OCI-LY1 (cell line): ENCODE measurements at regions not wholly inside any gene's neighbourhood (a gene's known extent, or its start where the extent isn't known, plus 50 kb on each side); places are given as distances from the start of the nearest gene placed in this dataset.

Experiments used
- H2AFZ ChIP-seq: fragments of 200-600 bp; sonication (generic), shearing (Covaris generic); 2 replicates; pipeline ENCODE4 v1.6.0; 2014; ENCODE audit warnings: antibody characterized with exemption, mild to moderate bottlenecking, low read length
- H3F3A ChIP-seq: fragments of 200-600 bp; sonication (generic), shearing (Covaris generic); 2 replicates; pipeline ENCODE4 v1.6.0; 2014; ENCODE audit warnings: mild to moderate bottlenecking, antibody characterized with exemption, low read length, moderate library complexity; ENCODE audit not compliant: insufficient read depth
- H3K27ac ChIP-seq: fragments of 200-600 bp; sonication (generic); 2 replicates; pipeline ENCODE4 v1.5.1; 2014; ENCODE audit warnings: low read length, mixed run types, mild to moderate bottlenecking, low read depth; ENCODE audit not compliant: poor library complexity, severe bottlenecking
- H3K27me3 ChIP-seq: fragments of 200-600 bp; sonication (generic); 2 replicates; pipeline ENCODE4 v1.6.0; 2014; ENCODE audit warnings: antibody characterized with exemption, mild to moderate bottlenecking, low read length, moderate library complexity; ENCODE audit not compliant: insufficient read depth
- H3K36me3 ChIP-seq: fragments of 200-600 bp; sonication (generic); 2 replicates; pipeline ENCODE4 v1.6.1; 2014; ENCODE audit warnings: mild to moderate bottlenecking, antibody characterized with exemption, low read length, moderate library complexity, mixed read lengths; ENCODE audit not compliant: insufficient read depth
- H3K4me1 ChIP-seq: fragments of 200-600 bp; sonication (generic); 2 replicates; pipeline ENCODE4 v1.5.1; 2014; ENCODE audit warnings: mild to moderate bottlenecking, low read length, moderate library complexity; ENCODE audit not compliant: insufficient read depth, severe bottlenecking
- H3K4me2 ChIP-seq: fragments of 200-600 bp; sonication (generic), shearing (Covaris generic); 2 replicates; pipeline ENCODE4 v1.6.1; 2014; ENCODE audit warnings: low read length
- H3K4me3 ChIP-seq: fragments of 200-600 bp; sonication (generic); 2 replicates; pipeline ENCODE4 v1.5.1; 2014; ENCODE audit warnings: low read length, low read depth, mild to moderate bottlenecking, mixed read lengths; ENCODE audit not compliant: poor library complexity, severe bottlenecking
- H3K79me2 ChIP-seq: fragments of 200-600 bp; shearing (Covaris generic); 2 replicates; pipeline ENCODE4 v1.6.1; 2016; ENCODE audit warnings: mixed run types, low read length, mixed read lengths; ENCODE audit not compliant: insufficient read depth
- H3K9ac ChIP-seq: fragments of 200-600 bp; sonication (generic), shearing (Covaris generic); 2 replicates; pipeline ENCODE4 v1.6.1; 2014; ENCODE audit warnings: mild to moderate bottlenecking, low read length, mixed read lengths
- H3K9me2 ChIP-seq: fragments of 200-600 bp; sonication (generic), shearing (Covaris generic); 2 replicates; pipeline ENCODE4 v1.6.1; 2014; ENCODE audit warnings: low read depth, mild to moderate bottlenecking, low read length, mixed read lengths
- H3K9me3 ChIP-seq: fragments of 200-600 bp; shearing (Covaris generic); 2 replicates; pipeline ENCODE4 v1.6.1; 2014; ENCODE audit warnings: low read length, mixed read lengths
- H4K20me1 ChIP-seq: fragments of 200-600 bp; sonication (generic), shearing (Covaris generic); 2 replicates; pipeline ENCODE4 v1.6.0; 2016; ENCODE audit warnings: mild to moderate bottlenecking, low read length; ENCODE audit not compliant: insufficient read depth
- EZH2 ChIP-seq: fragments of 200-600 bp; sonication (generic), shearing (Covaris generic); IDR thresholded peaks from 2 replicates; pipeline ENCODE4 v1.8.0; 2017; ENCODE audit warnings: borderline replicate concordance, mixed run types, mild to moderate bottlenecking, antibody characterized with exemption, low read length, moderate library complexity, mixed read lengths
- TF ChIP-seq, protein P1 (sequence below): fragments of 200-600 bp; sonication (generic), shearing (Covaris generic); IDR thresholded peaks from 2 replicates; pipeline ENCODE4 v1.5.1; 2017; ENCODE audit warnings: mild to moderate bottlenecking, antibody characterized with exemption, low read length, moderate library complexity, mixed read lengths

DNA sequence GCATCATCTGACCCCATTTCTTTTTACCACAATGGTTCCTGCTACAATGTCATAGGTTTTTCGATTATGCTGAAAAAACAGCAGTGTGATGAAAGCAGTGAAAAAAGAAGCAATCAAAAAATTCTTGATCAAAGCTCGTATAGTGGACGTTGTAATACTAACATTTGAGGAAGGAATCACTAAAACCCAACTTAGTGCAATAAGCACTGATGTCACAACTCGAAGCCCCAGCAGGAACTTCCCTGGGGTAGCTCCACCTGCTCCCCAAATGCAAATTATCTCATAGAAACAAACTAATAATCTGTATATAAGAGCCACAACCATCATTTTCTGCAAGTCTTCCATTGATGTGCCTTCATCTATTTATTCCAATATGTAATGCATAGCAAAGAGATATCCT is 285.6 kb upstream of the SGK1 start:
- Histone ChIP-seq H3K36me3 (no peaks in the 10 kb centered on the region), H3K27ac (no peak overlapping the region), H3K4me1 (no peaks in the 10 kb centered on the region), H3K4me2 (no peak overlapping the region), H3K9me2 (no peaks in the 10 kb centered on the region), H3K4me3 (no peak overlapping the region), H3K27me3 (no peaks in the 10 kb centered on the region), H3K9me3 (no peaks in the 10 kb centered on the region), H3F3A (no peaks in the 10 kb centered on the region), H2AFZ (no peak overlapping the region), H4K20me1 (no peaks in the 10 kb centered on the region), H3K79me2 (no peaks in the 10 kb centered on the region), H3K9ac (no peak overlapping the region)
- TF ChIP-seq EZH2: no peak

DNA sequence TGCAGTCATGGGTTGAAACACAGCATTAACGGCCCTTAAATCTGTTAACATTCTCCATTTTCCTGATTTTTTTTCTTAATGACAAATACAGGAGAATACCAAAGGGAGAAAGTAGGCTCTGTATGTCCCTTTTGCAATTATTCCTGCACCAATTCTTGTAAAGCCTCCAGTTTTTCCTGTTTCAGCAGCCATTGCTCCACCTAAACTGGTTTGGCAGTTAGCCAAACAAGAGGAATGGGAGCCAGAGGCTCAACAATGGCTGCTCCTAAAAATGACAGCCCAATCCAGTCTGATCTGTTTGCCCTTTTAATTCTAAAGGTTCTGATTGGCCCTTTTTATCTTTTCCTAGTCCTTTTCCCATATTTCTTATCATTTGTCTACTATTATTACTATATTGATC is 284.2 kb upstream of the SGK1 start:
- Histone ChIP-seq H3K27me3 (no peaks in the 10 kb centered on the region), H2AFZ (no peak overlapping the region), H3K27ac (no peak overlapping the region), H3K4me2 (no peak overlapping the region), H3K4me3 (no peak overlapping the region), H3K79me2 (no peaks in the 10 kb centered on the region), H3K9me3 (no peaks in the 10 kb centered on the region), H3K9ac (no peak overlapping the region), H3K36me3 (no peaks in the 10 kb centered on the region), H4K20me1 (no peaks in the 10 kb centered on the region), H3F3A (no peaks in the 10 kb centered on the region), H3K9me2 (no peaks in the 10 kb centered on the region), H3K4me1 (no peaks in the 10 kb centered on the region)
- TF ChIP-seq, protein P1, sequence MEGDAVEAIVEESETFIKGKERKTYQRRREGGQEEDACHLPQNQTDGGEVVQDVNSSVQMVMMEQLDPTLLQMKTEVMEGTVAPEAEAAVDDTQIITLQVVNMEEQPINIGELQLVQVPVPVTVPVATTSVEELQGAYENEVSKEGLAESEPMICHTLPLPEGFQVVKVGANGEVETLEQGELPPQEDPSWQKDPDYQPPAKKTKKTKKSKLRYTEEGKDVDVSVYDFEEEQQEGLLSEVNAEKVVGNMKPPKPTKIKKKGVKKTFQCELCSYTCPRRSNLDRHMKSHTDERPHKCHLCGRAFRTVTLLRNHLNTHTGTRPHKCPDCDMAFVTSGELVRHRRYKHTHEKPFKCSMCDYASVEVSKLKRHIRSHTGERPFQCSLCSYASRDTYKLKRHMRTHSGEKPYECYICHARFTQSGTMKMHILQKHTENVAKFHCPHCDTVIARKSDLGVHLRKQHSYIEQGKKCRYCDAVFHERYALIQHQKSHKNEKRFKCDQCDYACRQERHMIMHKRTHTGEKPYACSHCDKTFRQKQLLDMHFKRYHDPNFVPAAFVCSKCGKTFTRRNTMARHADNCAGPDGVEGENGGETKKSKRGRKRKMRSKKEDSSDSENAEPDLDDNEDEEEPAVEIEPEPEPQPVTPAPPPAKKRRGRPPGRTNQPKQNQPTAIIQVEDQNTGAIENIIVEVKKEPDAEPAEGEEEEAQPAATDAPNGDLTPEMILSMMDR: no peak
- TF ChIP-seq EZH2: no peak

DNA sequence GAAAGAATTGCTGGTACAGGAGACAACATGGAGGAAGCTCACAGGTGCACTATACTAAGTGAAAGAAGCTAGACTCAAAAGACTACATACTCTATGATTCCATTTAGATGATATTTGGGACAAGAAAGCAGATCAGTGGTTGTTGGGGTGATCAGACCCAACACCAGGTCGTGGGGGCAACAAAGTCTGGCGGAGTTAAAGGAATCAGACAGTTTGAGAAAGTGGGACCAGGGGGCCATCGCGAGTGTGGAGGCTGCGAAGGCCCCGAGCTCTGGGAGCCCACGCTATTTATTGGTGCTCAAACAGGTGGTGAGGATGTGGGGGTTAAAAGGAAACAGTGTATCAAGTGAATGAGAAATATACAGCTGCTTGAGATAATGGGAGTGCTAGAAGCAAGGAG is 282.8 kb upstream of the SGK1 start:
- no peaks in the 10 kb centered on the region for H3K4me1 ChIP-seq
- no peaks in the 10 kb centered on the region for H3F3A ChIP-seq
- no peaks in the 10 kb centered on the region for H4K20me1 ChIP-seq
- H3K9me3 ChIP-seq: no peaks in the 10 kb centered on the region
- no peak overlapping the region for H3K9ac ChIP-seq
- H3K36me3 ChIP-seq: no peaks in the 10 kb centered on the region
- no peaks in the 10 kb centered on the region for H3K79me2 ChIP-seq
- no peak for TF ChIP-seq EZH2
- TF ChIP-seq, protein P1: no peak
- no peak overlapping the region for H3K4me2 ChIP-seq
- no peaks in the 10 kb centered on the region for H3K9me2 ChIP-seq
- H3K4me3 ChIP-seq: no peak overlapping the region
- H3K27me3 ChIP-seq: no peaks in the 10 kb centered on the region
- no peak overlapping the region for H2AFZ ChIP-seq
- no peak overlapping the region for H3K27ac ChIP-seq

DNA sequence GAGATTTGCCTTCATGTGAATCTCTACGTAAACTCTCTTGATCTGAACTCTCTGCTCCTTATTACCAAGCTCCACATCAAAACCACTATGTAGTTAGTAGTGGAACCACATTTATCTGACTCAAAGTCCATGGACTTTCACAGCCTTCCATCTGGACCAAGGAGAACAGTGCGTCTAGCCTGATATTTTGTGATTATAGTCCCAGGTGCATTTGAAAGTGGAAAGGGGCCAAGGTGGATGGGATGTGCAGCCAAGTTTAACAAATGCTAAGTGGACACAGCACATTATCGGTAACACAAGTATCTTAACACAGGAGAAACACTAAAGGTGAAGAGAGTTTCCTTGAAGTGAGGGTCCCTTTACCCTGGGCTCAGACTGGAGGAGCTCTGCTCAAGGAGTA is 281.2 kb upstream of the SGK1 start:
- H3K9ac ChIP-seq: no peak overlapping the region
- no peaks in the 10 kb centered on the region for H3K9me2 ChIP-seq
- H3F3A ChIP-seq: no peaks in the 10 kb centered on the region
- no peaks in the 10 kb centered on the region for H3K36me3 ChIP-seq
- no peaks in the 10 kb centered on the region for H3K79me2 ChIP-seq
- H3K4me3 ChIP-seq: no peak overlapping the region
- no peak overlapping the region for H2AFZ ChIP-seq
- no peak overlapping the region for H3K27ac ChIP-seq
- no peak for TF ChIP-seq EZH2
- TF ChIP-seq, protein P1: no peak
- no peaks in the 10 kb centered on the region for H4K20me1 ChIP-seq
- H3K9me3 ChIP-seq: no peaks in the 10 kb centered on the region
- H3K4me2 ChIP-seq: no peak overlapping the region
- H3K27me3 ChIP-seq: no peaks in the 10 kb centered on the region
- no peaks in the 10 kb centered on the region for H3K4me1 ChIP-seq
